Glutamatergic neuron (in vitro differentiated cells): ENCODE measurements at regions not wholly inside any gene's neighbourhood (a gene's known extent, or its start where the extent isn't known, plus 50 kb on each side); places are given as distances from the start of the nearest gene placed in this dataset.

Experiments used
- DNase-seq: peaks from one replicate; pipeline ENCODE4 v3.0.0; 2022
- H3K27ac Mint-ChIP-seq: one replicate; pipeline ENCODE4 v1.8.0; 2020; ENCODE audit warnings: mild to moderate bottlenecking, mixed read lengths, inconsistent platforms; ENCODE audit not compliant: unreplicated experiment
- H3K27me3 Mint-ChIP-seq: one replicate; pipeline ENCODE4 v1.8.0; 2020; ENCODE audit warnings: mild to moderate bottlenecking, moderate library complexity, mixed read lengths, inconsistent platforms; ENCODE audit not compliant: unreplicated experiment
- H3K36me3 Mint-ChIP-seq: one replicate; pipeline ENCODE4 v1.8.0; 2020; ENCODE audit warnings: mild to moderate bottlenecking, mixed read lengths, inconsistent platforms; ENCODE audit not compliant: unreplicated experiment
- H3K4me1 Mint-ChIP-seq: one replicate; pipeline ENCODE4 v1.8.0; 2020; ENCODE audit warnings: mild to moderate bottlenecking, low read depth, mixed read lengths, inconsistent platforms; ENCODE audit not compliant: unreplicated experiment
- H3K4me3 Mint-ChIP-seq: one replicate; pipeline ENCODE4 v1.8.0; 2020; ENCODE audit warnings: mild to moderate bottlenecking, mixed read lengths, inconsistent platforms; ENCODE audit not compliant: unreplicated experiment
- H3K9me3 Mint-ChIP-seq: one replicate; pipeline ENCODE4 v1.8.0; 2020; ENCODE audit warnings: mild to moderate bottlenecking, moderate library complexity, mixed read lengths, inconsistent platforms; ENCODE audit not compliant: unreplicated experiment
- TF ChIP-seq, protein P1 (sequence below): fragments of 200-600 bp; sonication (generic); IDR thresholded peaks from one replicate; pipeline ENCODE4 v1.5.0; 2021; ENCODE audit not compliant: partially characterized antibody, unreplicated experiment

GRCh38 chr3:180378496-180378895 is 223.5 kb upstream of the TTC14 start:
- TF ChIP-seq, protein P1, sequence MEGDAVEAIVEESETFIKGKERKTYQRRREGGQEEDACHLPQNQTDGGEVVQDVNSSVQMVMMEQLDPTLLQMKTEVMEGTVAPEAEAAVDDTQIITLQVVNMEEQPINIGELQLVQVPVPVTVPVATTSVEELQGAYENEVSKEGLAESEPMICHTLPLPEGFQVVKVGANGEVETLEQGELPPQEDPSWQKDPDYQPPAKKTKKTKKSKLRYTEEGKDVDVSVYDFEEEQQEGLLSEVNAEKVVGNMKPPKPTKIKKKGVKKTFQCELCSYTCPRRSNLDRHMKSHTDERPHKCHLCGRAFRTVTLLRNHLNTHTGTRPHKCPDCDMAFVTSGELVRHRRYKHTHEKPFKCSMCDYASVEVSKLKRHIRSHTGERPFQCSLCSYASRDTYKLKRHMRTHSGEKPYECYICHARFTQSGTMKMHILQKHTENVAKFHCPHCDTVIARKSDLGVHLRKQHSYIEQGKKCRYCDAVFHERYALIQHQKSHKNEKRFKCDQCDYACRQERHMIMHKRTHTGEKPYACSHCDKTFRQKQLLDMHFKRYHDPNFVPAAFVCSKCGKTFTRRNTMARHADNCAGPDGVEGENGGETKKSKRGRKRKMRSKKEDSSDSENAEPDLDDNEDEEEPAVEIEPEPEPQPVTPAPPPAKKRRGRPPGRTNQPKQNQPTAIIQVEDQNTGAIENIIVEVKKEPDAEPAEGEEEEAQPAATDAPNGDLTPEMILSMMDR, result no peak
- Mint-ChIP-seq H3K4me3 (no peak overlapping the region), H3K36me3 (no peaks in the 10 kb centered on the region), H3K27me3 (no peaks in the 10 kb centered on the region), H3K27ac (no peak overlapping the region), H3K4me1 (no peaks in the 10 kb centered on the region), H3K9me3 (no peaks in the 10 kb centered on the region)
- no peak for DNase-seq

DNA sequence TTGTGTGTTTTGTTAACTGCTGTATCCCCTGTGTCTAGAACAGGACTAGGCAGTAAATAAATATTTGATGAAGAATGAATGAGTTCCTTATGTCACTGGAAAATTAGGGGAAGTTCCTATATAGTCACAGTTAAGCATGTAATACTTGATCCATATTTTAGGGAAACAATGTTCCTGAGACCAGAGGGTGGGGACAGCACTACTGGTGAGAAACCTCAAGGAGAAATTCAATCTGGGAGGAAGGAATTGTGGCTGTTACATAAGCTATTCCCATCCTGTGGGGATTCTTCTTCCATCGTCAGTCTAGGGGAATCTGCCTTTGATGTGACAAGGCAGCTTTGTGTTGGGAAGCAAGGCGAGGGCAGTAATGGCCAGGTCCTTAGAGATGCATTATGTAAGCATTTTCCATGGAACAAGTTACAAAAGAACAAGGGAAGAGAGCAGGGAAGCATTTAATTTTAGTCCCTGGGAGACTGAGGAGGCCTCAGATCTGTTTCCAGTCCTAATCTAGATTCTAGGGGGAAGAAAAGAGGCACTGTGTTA is 219.3 kb upstream of the TTC14 start:
- no peaks in the 10 kb centered on the region for H3K36me3 Mint-ChIP-seq
- no peak overlapping the region for H3K4me3 Mint-ChIP-seq
- H3K9me3 Mint-ChIP-seq, result no peaks in the 10 kb centered on the region
- no peak overlapping the region for H3K27ac Mint-ChIP-seq
- DNase-seq, result no peak
- TF ChIP-seq, protein P1, result no peak
- no peaks in the 10 kb centered on the region for H3K27me3 Mint-ChIP-seq
- no peaks in the 10 kb centered on the region for H3K4me1 Mint-ChIP-seq

DNA sequence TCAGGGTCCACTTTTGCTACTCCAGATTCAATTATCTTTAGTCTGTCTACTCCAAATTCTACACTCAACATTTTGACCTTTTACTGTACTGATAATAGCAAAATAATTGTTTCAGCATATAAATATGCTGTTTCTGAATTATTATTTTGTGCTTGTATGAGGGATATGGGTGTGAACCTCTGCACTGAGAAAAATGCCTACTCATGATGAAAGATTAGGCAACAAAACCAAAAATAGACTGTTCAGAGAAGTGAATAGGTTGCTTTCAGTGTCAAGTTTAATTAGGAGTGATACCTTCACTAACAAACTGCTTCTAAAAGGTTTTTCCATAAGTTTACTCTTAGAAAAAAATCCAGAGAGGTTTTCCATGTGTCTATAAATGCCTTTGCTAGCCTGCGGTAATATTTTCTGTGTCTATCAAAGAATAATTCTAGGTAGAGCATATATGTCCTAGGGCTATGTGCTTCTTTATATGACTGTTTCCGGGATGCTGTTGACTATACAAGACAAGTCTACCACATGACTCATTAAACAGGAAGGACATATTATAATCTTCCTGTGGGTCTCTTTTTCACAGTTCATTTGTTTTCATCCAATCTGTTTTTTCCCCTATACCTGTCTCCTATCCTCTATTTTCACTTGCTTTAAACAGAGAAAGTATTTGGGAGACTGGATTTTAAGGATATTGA is 218.5 kb upstream of the TTC14 start:
- Mint-ChIP-seq H3K4me1 (no peaks in the 10 kb centered on the region), H3K9me3 (no peaks in the 10 kb centered on the region), H3K4me3 (no peak overlapping the region), H3K27ac (no peak overlapping the region), H3K36me3 (no peaks in the 10 kb centered on the region), H3K27me3 (no peaks in the 10 kb centered on the region)
- DNase-seq, result no peak
- TF ChIP-seq, protein P1, result no peak

- Mint-ChIP-seq H3K27ac (no peak overlapping the region), H3K36me3 (no peaks in the 10 kb centered on the region), H3K27me3 (no peaks in the 10 kb centered on the region), H3K4me3 (no peak overlapping the region), H3K4me1 (no peaks in the 10 kb centered on the region), H3K9me3 (peaks cover 2% of the 10 kb centered on the region)
- no peak for DNase-seq
- TF ChIP-seq, protein P1, result no peak
Observed at GRCh38 chr3:180390313-180390712, 211.7 kb upstream of the TTC14 start.

DNA sequence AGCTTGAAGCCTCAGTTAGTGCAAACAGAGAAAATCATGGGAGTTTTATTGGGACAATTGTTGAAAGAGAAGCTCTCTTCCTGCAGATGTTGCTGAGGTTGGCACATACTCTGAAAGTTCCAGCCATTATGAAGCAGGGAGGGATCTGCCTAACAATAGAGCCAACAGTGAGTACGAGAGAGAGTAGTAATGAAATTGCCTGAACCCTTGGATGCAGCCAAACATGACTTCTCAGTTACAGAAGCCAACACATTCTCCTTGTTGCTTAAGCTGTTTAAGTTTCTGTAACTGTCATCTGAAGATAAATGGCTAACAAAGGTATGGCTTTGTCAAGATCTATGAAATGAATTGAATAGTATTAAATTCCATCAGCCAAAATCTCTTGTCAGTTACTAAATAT is 211.0 kb upstream of the TTC14 start:
- no peak overlapping the region for H3K27ac Mint-ChIP-seq
- H3K4me1 Mint-ChIP-seq, result no peaks in the 10 kb centered on the region
- TF ChIP-seq, protein P1, result no peak
- H3K36me3 Mint-ChIP-seq, result no peaks in the 10 kb centered on the region
- H3K27me3 Mint-ChIP-seq, result no peaks in the 10 kb centered on the region
- DNase-seq, result no peak
- no peak overlapping the region for H3K4me3 Mint-ChIP-seq
- peaks cover 2% of the 10 kb centered on the region for H3K9me3 Mint-ChIP-seq
